ENCODE measurements at regions not wholly inside any gene's neighbourhood (a gene's known extent, or its start where the extent isn't known, plus 50 kb on each side); places are given as distances from the start of the nearest gene placed in this dataset.
A peak's percentile ranks its signal among the peaks of the same experiment; 100 is the strongest.

DNA sequence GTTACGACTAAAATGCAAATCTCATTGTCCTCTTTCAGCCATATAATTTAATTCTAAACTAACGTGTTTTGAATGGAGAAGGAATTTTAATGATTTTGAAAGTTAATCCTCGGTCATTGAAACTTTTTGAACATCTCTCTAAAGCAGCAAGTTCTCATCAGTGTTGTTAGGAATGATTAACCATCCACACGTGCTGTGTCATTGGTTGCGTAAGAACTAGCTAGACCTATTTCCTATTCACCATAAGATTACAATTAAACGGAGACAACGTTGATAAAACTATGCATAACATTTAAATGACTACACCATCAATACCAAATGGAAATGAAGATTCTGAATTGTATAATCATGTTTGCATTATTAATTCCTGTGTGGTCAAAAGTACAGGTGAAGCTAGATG is 155.6 kb upstream of the IRS2 start:
- no peak overlapping the region for H3K4me3 Mint-ChIP-seq (ENCODE audit: unreplicated experiment)
- H3K27ac Mint-ChIP-seq (ENCODE audit: low read depth, unreplicated experiment), result no peak overlapping the region
- CTCF ChIA-PET, result interaction anchor here (0.6 to 1.5 kb wide), 3 partner anchors 57 to 785 kb away, joined by 3 to 6 read pairs (median 3); no protein-coding TSS in a partner anchor
- H3K36me3 Mint-ChIP-seq (ENCODE audit: insufficient read depth, unreplicated experiment), result no peaks in the 10 kb centered on the region
- peak; percentile 59 for DNase-seq (ENCODE audit: unreplicated experiment)
- BruUV-seq (replicated peaks), result no TSS peak
- intact Hi-C loops (cut with micrococcal nuclease), result no loop called here
- POLR2A ChIA-PET, result no interaction called here
- H3K4me1 Mint-ChIP-seq (ENCODE audit: insufficient read depth, unreplicated experiment), result peaks cover 6% of the 10 kb centered on the region
- TF ChIP-seq, protein P1, sequence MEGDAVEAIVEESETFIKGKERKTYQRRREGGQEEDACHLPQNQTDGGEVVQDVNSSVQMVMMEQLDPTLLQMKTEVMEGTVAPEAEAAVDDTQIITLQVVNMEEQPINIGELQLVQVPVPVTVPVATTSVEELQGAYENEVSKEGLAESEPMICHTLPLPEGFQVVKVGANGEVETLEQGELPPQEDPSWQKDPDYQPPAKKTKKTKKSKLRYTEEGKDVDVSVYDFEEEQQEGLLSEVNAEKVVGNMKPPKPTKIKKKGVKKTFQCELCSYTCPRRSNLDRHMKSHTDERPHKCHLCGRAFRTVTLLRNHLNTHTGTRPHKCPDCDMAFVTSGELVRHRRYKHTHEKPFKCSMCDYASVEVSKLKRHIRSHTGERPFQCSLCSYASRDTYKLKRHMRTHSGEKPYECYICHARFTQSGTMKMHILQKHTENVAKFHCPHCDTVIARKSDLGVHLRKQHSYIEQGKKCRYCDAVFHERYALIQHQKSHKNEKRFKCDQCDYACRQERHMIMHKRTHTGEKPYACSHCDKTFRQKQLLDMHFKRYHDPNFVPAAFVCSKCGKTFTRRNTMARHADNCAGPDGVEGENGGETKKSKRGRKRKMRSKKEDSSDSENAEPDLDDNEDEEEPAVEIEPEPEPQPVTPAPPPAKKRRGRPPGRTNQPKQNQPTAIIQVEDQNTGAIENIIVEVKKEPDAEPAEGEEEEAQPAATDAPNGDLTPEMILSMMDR (IDR thresholded peaks at IDR 0.05; ENCODE audit: unreplicated experiment), result no peak
- no peaks in the 10 kb centered on the region for H3K27me3 Mint-ChIP-seq (ENCODE audit: insufficient read depth, unreplicated experiment)
- no peaks in the 10 kb centered on the region for H3K9me3 Mint-ChIP-seq (ENCODE audit: unreplicated experiment)

GRCh38 chr13:109941221-109941620 is 154.8 kb upstream of the IRS2 start:
- intact Hi-C loops (cut with micrococcal nuclease), result no loop called here
- TF ChIP-seq, protein P1 (IDR thresholded peaks at IDR 0.05; ENCODE audit: unreplicated experiment), result no peak
- peaks cover 6% of the 10 kb centered on the region for H3K4me1 Mint-ChIP-seq (ENCODE audit: insufficient read depth, unreplicated experiment)
- POLR2A ChIA-PET, result no interaction called here
- BruUV-seq (replicated peaks), result no TSS peak
- H3K27me3 Mint-ChIP-seq (ENCODE audit: insufficient read depth, unreplicated experiment), result no peaks in the 10 kb centered on the region
- H3K9me3 Mint-ChIP-seq (ENCODE audit: unreplicated experiment), result no peaks in the 10 kb centered on the region
- no peak overlapping the region for H3K4me3 Mint-ChIP-seq (ENCODE audit: unreplicated experiment)
- DNase-seq (ENCODE audit: unreplicated experiment), result no peak
- CTCF ChIA-PET, result no interaction called here
- H3K36me3 Mint-ChIP-seq (ENCODE audit: insufficient read depth, unreplicated experiment), result no peaks in the 10 kb centered on the region
- no peak overlapping the region for H3K27ac Mint-ChIP-seq (ENCODE audit: low read depth, unreplicated experiment)

DNA sequence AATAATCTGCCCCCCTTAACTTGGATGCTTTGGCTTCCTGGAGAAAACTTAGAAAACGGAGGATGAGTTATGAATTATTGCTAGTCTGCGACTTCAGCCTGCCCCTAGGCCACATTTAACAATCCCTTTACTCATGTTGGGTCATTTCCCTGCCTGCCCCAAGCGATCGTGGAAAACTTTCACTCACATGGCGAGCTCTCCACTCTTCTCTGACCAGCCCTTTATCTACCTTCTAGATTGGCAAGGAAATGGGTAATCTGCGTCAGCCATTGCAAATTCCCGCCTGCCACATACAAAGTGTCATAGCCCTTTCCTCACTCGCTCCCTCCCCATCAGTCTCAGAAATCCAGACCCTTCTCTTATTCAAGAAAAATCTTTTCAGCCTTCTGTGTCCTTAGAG is 154.3 kb upstream of the IRS2 start:
- Mint-ChIP-seq H3K36me3 (ENCODE audit: insufficient read depth, unreplicated experiment) (no peaks in the 10 kb centered on the region), H3K4me3 (ENCODE audit: unreplicated experiment) (no peak overlapping the region), H3K9me3 (ENCODE audit: unreplicated experiment) (no peaks in the 10 kb centered on the region), H3K27ac (ENCODE audit: low read depth, unreplicated experiment) (no peak overlapping the region), H3K4me1 (ENCODE audit: insufficient read depth, unreplicated experiment) (peaks cover 5% of the 10 kb centered on the region), H3K27me3 (ENCODE audit: insufficient read depth, unreplicated experiment) (no peaks in the 10 kb centered on the region)
- TF ChIP-seq, protein P1 (IDR thresholded peaks at IDR 0.05; ENCODE audit: unreplicated experiment), result no peak
- BruUV-seq (replicated peaks), result no TSS peak
- DNase-seq (ENCODE audit: unreplicated experiment), result no peak
- ChIA-PET POLR2A (no interaction called here), CTCF (no interaction called here)
- intact Hi-C loops (cut with micrococcal nuclease), result no loop called here

DNA sequence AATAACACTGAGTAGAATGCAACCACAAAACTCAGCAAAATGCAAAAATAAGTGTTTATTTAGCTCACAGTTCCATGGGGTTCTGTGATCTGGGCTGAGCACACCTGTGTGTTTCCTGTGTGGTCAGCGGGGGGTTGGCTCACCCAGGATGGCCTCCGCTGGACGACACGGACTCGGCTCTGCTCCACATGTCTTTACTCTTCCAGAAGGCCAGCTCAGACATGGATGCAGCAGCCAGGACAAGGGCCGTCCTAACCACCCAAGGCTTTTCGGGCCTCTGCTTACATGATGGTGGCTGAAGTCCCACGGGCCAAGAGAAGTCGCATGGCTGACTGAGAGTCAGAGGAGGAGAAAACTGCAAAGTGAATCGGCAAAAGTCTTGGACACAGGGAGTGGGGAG is 153.5 kb upstream of the IRS2 start:
- Mint-ChIP-seq H3K27ac (ENCODE audit: low read depth, unreplicated experiment) (no peak overlapping the region), H3K4me3 (ENCODE audit: unreplicated experiment) (no peak overlapping the region), H3K36me3 (ENCODE audit: insufficient read depth, unreplicated experiment) (no peaks in the 10 kb centered on the region), H3K4me1 (ENCODE audit: insufficient read depth, unreplicated experiment) (no peaks in the 10 kb centered on the region), H3K27me3 (ENCODE audit: insufficient read depth, unreplicated experiment) (no peaks in the 10 kb centered on the region), H3K9me3 (ENCODE audit: unreplicated experiment) (no peaks in the 10 kb centered on the region)
- intact Hi-C loops (cut with micrococcal nuclease), result loop anchor here (5.0 kb wide), 1 partner anchor 167 kb away; no protein-coding TSS in a partner anchor
- BruUV-seq (replicated peaks), result no TSS peak
- ChIA-PET CTCF (interaction anchor here (0.6 kb wide), 1 partner anchor 900 kb away, joined by 5 read pairs; no protein-coding TSS in a partner anchor), POLR2A (interaction anchor here (0.7 kb wide), 1 partner anchor 688 kb away, joined by 3 read pairs; no protein-coding TSS in a partner anchor)
- TF ChIP-seq, protein P1 (IDR thresholded peaks at IDR 0.05; ENCODE audit: unreplicated experiment), result no peak
- no peak for DNase-seq (ENCODE audit: unreplicated experiment)

Data from MCF 10A (cell line).